ENCODE measurements at regions not wholly inside any gene's neighbourhood (a gene's known extent, or its start where the extent isn't known, plus 50 kb on each side); places are given as distances from the start of the nearest gene placed in this dataset.

- Histone ChIP-seq H3K4me1 (ENCODE audit: control insufficient read depth, extremely low read depth, insufficient read depth, low read length) (no peaks in the 10 kb centered on the region), H3K27me3 (ENCODE audit: control insufficient read depth in 2 of 2, insufficient read depth in 2 of 2, low read length in 2 of 2) (peaks cover 0 to 3% of the 10 kb centered on the region in 2 experiments), H3K4me2 (ENCODE audit: insufficient read depth, low read length) (no peak overlapping the region), H3K27ac (ENCODE audit: insufficient read depth, low read depth, low read length) (no peak overlapping the region), H3K9ac (replicated peaks; ENCODE audit: extremely low read depth, insufficient read depth, low read length) (no peak overlapping the region), H3K9me1 (replicated peaks; ENCODE audit: control insufficient read depth, extremely low read depth, insufficient read depth, low read length) (no peaks in the 10 kb centered on the region), H2AFZ (ENCODE audit: low read depth, low read length) (no peak overlapping the region), H3K9me3 (replicated peaks; ENCODE audit: control insufficient read depth, insufficient read depth, low read length) (no peaks in the 10 kb centered on the region), H3K4me3 (replicated peaks in 1 of 3; ENCODE audit: insufficient read depth in 1 of 3, low read depth in 1 of 3, low read length in 3 of 3) (no peak overlapping the region), H4K20me1 (replicated peaks; ENCODE audit: control insufficient read depth, extremely low read depth, insufficient read depth, low read length) (no peaks in the 10 kb centered on the region), H3K36me3 (ENCODE audit: control insufficient read depth in 2 of 2, extremely low read depth in 1 of 2, insufficient read depth in 2 of 2, low read length in 2 of 2) (no peaks in the 10 kb centered on the region), H3K79me2 (ENCODE audit: control insufficient read depth, insufficient read depth, low read length) (no peaks in the 10 kb centered on the region)
- dilution Hi-C loops (cut with MboI; ENCODE audit: extremely low pct_ligation_motif_present, low sequenced_read_pairs), result no loop called here
- ChIA-PET CTCF (no interaction called here), POLR2A (no interaction called here)
- intact Hi-C loops (cut with micrococcal nuclease), result no loop called here
- BruUV-seq (replicated peaks), result no TSS peak
- no peak for TF ChIP-seq POLR2A (IDR thresholded peaks at IDR 0.05; ENCODE audit: low read depth, low read length)
- no peak for TF ChIP-seq CTCF (IDR thresholded peaks at IDR 0.05; ENCODE audit: extremely low read depth in 1 of 2, insufficient read depth in 1 of 2, low read depth in 1 of 2, low read length in 2 of 2)
- TF ChIP-seq EZH2 (IDR thresholded peaks at IDR 0.05; ENCODE audit: borderline replicate concordance, low read depth, low read length, severe bottlenecking), result no peak
- no peak for TF ChIP-seq JUN (IDR thresholded peaks at IDR 0.05; ENCODE audit: borderline replicate concordance, insufficient read depth, insufficient read length, low read depth)
- TF ChIP-seq MYC (IDR thresholded peaks at IDR 0.05; ENCODE audit: low read depth, low read length), result no peak
- no peak for TF ChIP-seq GATA2 (IDR thresholded peaks at IDR 0.05; ENCODE audit: insufficient read depth, insufficient read length, low read depth, low read length)
- no peak for TF ChIP-seq POLR2AphosphoS5 (IDR thresholded peaks at IDR 0.05; ENCODE audit: insufficient read depth, low read depth, low read length)
- no peak for TF ChIP-seq MAX (IDR thresholded peaks at IDR 0.05; ENCODE audit: insufficient read depth, insufficient read length)
- no peak for TF ChIP-seq FOS (IDR thresholded peaks at IDR 0.05; ENCODE audit: borderline replicate concordance, insufficient read depth, low read length)
- DNase-seq (ENCODE audit: low read depth, low spot score) (no peak), FAIRE-seq (no peak)
These were observed 133.2 kb downstream of the TRIM29 start for GRCh38 chr11:120004723-120005122.

Measured in endothelial cell of umbilical vein (primary cell).